LNCaP clone FGC (cell line): ENCODE measurements at regions not wholly inside any gene's neighbourhood (a gene's known extent, or its start where the extent isn't known, plus 50 kb on each side); places are given as distances from the start of the nearest gene placed in this dataset.

ENCODE experiments used
- DNase-seq: peaks from one replicate; pipeline ENCODE4 v3.0.0-alpha.2; 2011; ENCODE audit warnings: low read depth
- H3K4me3 ChIP-seq: 2 replicates; pipeline ENCODE4 v1.5.1; 2011; ENCODE audit warnings: mild to moderate bottlenecking, low read depth, low read length, control low read depth
- CTCF ChIP-seq: IDR thresholded peaks from 2 replicates; pipeline ENCODE4 v1.5.1; 2012; ENCODE audit warnings: mild to moderate bottlenecking; ENCODE audit not compliant: control insufficient read depth, insufficient read depth; ENCODE audit errors: extremely low read depth

- no peak for DNase-seq
- no peak overlapping the region for H3K4me3 ChIP-seq
- no peak for TF ChIP-seq CTCF
These were observed 397.9 kb upstream of the DYNLRB2 start for GRCh38 chr16:80142940-80143339.

- DNase-seq, result no peak
These were observed 398.5 kb upstream of the DYNLRB2 start for GRCh38 chr16:80142281-80142680.

GRCh38 chr16:80129791-80130190 is 411.0 kb upstream of the DYNLRB2 start:
- H3K4me3 ChIP-seq, result no peak overlapping the region
- DNase-seq, result no peak
- no peak for TF ChIP-seq CTCF

More at GRCh38 chr16:80142281-80142680, 398.5 kb upstream of the DYNLRB2 start:
- no peak overlapping the region for H3K4me3 ChIP-seq
- TF ChIP-seq CTCF, result no peak

GRCh38 chr16:80125677-80126076 is 415.1 kb upstream of the DYNLRB2 start:
- no peak overlapping the region for H3K4me3 ChIP-seq
- no peak for DNase-seq
- no peak for TF ChIP-seq CTCF

- no peak overlapping the region for H3K4me3 ChIP-seq
- TF ChIP-seq CTCF, result no peak
- DNase-seq, result no peak
These were observed 417.6 kb upstream of the DYNLRB2 start for GRCh38 chr16:80123189-80123588.

GRCh38 chr16:80122115-80122514 is 418.7 kb upstream of the DYNLRB2 start:
- H3K4me3 ChIP-seq, result no peak overlapping the region
- DNase-seq, result peak; percentile 82
- no peak for TF ChIP-seq CTCF

GRCh38 chr16:80121522-80121909 is 419.3 kb upstream of the DYNLRB2 start:
- no peak overlapping the region for H3K4me3 ChIP-seq
- DNase-seq, result no peak
- no peak for TF ChIP-seq CTCF
